Omental fat pad (tissue), 3 donors: ENCODE measurements at regions not wholly inside any gene's neighbourhood (a gene's known extent, or its start where the extent isn't known, plus 50 kb on each side); places are given as distances from the start of the nearest gene placed in this dataset.

Experiments
- ATAC-seq: fragments of 150-250 bp; one replicate; pipeline ENCODE4 v1.9.1; 2016; ENCODE audit warnings: mild to moderate bottlenecking, moderate library complexity; ENCODE audit not compliant: low FRiP score
- DNase-seq: peaks from one replicate; pipeline ENCODE4 v3.0.0-alpha.2; 2019; ENCODE audit warnings: low spot score
- TF ChIP-seq, protein P1 (sequence below), 3 donors: fragments of 450-650 bp; IDR thresholded peaks; one replicate each; pipeline ENCODE4 v1.5.1; 2016 to 2017; ENCODE audit warnings: antibody characterized with exemption in 3 of 3, mild to moderate bottlenecking in 3 of 3, moderate library complexity in 2 of 3

DNA sequence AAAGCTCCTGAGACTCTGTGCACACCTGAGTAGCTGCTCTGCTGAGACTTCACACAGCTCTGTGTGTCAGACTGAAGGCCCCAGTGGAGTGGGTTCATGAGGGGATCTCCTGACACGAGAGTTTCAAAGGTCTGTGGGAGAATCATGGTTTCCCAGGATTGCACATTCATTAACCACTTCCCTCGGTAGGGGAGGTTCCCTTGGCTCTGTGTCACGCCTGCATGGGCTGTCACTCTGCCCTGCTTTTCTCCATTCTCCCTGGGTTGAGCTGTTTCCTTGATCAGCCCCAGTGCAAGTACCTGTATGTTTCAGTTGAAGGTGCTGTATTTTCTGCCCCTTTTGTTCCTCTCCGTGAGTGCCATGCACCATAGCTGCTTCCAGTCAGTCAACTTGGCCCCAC, 236.9 kb downstream of the EPM2A start:
- ATAC-seq (no peak), DNase-seq (no peak)
- TF ChIP-seq, protein P1, sequence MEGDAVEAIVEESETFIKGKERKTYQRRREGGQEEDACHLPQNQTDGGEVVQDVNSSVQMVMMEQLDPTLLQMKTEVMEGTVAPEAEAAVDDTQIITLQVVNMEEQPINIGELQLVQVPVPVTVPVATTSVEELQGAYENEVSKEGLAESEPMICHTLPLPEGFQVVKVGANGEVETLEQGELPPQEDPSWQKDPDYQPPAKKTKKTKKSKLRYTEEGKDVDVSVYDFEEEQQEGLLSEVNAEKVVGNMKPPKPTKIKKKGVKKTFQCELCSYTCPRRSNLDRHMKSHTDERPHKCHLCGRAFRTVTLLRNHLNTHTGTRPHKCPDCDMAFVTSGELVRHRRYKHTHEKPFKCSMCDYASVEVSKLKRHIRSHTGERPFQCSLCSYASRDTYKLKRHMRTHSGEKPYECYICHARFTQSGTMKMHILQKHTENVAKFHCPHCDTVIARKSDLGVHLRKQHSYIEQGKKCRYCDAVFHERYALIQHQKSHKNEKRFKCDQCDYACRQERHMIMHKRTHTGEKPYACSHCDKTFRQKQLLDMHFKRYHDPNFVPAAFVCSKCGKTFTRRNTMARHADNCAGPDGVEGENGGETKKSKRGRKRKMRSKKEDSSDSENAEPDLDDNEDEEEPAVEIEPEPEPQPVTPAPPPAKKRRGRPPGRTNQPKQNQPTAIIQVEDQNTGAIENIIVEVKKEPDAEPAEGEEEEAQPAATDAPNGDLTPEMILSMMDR (IDR thresholded peaks at IDR 0.05) = no peak

DNA sequence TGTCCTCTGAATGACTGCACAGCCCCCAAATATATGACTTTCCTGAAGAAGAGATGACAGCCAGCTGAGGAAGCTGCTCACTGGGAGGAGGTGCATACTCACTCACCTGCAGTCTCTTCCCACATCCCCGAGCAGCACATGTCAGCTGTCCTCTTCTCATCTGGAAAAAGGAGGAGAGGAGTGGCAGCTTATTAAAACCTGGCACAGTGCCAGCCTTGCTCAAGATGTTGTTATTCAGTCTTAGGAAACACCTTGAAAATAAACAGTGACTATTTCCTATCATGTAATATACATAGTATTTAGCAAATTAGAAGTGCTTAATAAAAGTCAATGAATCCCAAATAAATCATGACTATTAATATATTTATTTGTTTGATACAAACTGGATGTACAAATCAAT, 232.9 kb downstream of the EPM2A start:
- TF ChIP-seq, protein P1 (IDR thresholded peaks at IDR 0.05) = no peak
- no peak for DNase-seq
- no peak for ATAC-seq

GRCh38 chr6:145506136-145506535, 229.2 kb downstream of the EPM2A start:
- TF ChIP-seq, protein P1 (IDR thresholded peaks at IDR 0.05) = no peak
- DNase-seq = no peak
- ATAC-seq = no peak

DNA sequence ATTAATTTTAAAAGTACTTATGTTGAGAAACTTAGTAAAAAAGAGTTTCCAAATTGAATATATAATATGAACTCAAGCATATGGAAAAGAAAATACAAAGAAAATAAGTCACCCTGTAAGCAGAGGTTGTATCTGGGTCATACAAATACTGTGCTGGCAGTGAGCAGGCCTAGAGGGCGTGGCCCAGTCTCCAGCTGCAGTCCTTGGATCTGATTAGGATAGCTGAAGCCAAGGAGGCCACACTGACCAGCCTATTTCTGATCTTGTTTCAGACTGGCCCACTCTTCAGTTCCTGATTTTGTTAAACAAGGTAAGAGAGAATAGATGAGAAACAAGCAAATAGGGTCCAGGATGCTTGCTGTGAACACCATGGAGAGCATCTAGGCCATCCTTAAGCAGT, 228.8 kb downstream of the EPM2A start:
- DNase-seq (no peak), ATAC-seq (no peak)
- TF ChIP-seq, protein P1 (IDR thresholded peaks at IDR 0.05) = no peak

DNA sequence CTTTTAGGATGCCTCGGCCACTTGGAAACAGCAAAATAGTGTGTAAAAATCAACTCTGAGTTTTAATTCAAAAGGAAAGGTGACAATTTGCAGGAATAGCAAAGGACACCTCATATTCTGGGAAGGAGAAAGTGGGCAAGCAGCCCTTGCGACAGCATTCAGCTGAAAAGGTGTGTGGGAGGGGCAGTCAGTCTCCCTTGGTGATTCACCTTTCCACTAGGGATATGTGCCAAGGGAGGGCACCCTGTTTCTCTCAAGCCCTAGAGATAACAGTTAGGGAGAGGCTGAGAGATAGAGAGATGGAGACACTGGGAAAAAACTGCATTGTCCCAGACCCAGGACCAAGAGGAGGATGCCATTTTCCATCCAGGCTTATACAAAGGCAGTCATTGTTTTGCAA, 228.1 kb downstream of the EPM2A start:
- TF ChIP-seq, protein P1 (IDR thresholded peaks at IDR 0.05) = no peak
- DNase-seq = no peak
- no peak for ATAC-seq

GRCh38 chr6:145508107-145508506, 227.2 kb downstream of the EPM2A start:
- TF ChIP-seq, protein P1 (IDR thresholded peaks at IDR 0.05) = no peak
- ATAC-seq = no peak

GRCh38 chr6:145517492-145517891, 217.8 kb downstream of the EPM2A start:
- TF ChIP-seq, protein P1 (IDR thresholded peaks at IDR 0.05) = no peak
- ATAC-seq = no peak

More at GRCh38 chr6:145508107-145508506, 227.2 kb downstream of the EPM2A start:
- DNase-seq = no peak

More at GRCh38 chr6:145517492-145517891, 217.8 kb downstream of the EPM2A start:
- no peak for DNase-seq
